ENCODE measurements at regions not wholly inside any gene's neighbourhood (a gene's known extent, or its start where the extent isn't known, plus 50 kb on each side); places are given as distances from the start of the nearest gene placed in this dataset.

- no peak for TF ChIP-seq CTCF (IDR thresholded peaks at IDR 0.05)
- no peak for TF ChIP-seq POLR2A (IDR thresholded peaks at IDR 0.05)
Observed at GRCh38 chr21:18129526-18129925, 115.1 kb upstream of the CHODL start.

Data from lower leg skin (tissue), 3 donors.